Astrocyte (in vitro differentiated cells and primary cell): ENCODE measurements at regions not wholly inside any gene's neighbourhood (a gene's known extent, or its start where the extent isn't known, plus 50 kb on each side); places are given as distances from the start of the nearest gene placed in this dataset.

Experiments used
- CTCF ChIP-seq: IDR thresholded peaks from 2 replicates; pipeline ENCODE4 v1.5.1; 2011; ENCODE audit warnings: low read depth, mild to moderate bottlenecking, inconsistent platforms, low read length, moderate library complexity; ENCODE audit not compliant: insufficient read depth
- EZH2 ChIP-seq: IDR thresholded peaks from 2 replicates; pipeline ENCODE4 v1.6.1; 2012; ENCODE audit warnings: mild to moderate bottlenecking, low read length, inconsistent platforms; ENCODE audit not compliant: insufficient read depth

- TF ChIP-seq CTCF = no peak
- no peak for TF ChIP-seq EZH2
These were observed 119.4 kb upstream of the NPHP3 start for GRCh38 chr3:132841621-132842020.
